HG03175 (cell line): ENCODE measurements at regions not wholly inside any gene's neighbourhood (a gene's known extent, or its start where the extent isn't known, plus 50 kb on each side); places are given as distances from the start of the nearest gene placed in this dataset.
"Not testable (repeated sequence)": the region's sequence is repeated elsewhere in the genome, so short reads cannot be mapped to it uniquely, and the experiment has no call there.

ENCODE experiments used
- ATAC-seq: cut with Tn5 transposase; IDR thresholded peaks from one replicate; pipeline ENCODE4 v1.9.1; 2021; ENCODE audit warnings: mild to moderate bottlenecking, moderate library complexity; ENCODE audit not compliant: unreplicated experiment

GRCh38 chr14:29982171-29982570 is 54.5 kb upstream of the PRKD1 start:
- ATAC-seq: no peak

GRCh38 chr14:29982993-29983392 is 55.3 kb upstream of the PRKD1 start:
- ATAC-seq: no peak

GRCh38 chr14:29990344-29990857 is 62.8 kb upstream of the PRKD1 start:
- ATAC-seq: not testable (repeated sequence)

GRCh38 chr14:29990993-29991392 is 63.3 kb upstream of the PRKD1 start:
- ATAC-seq: no peak

- no peak for ATAC-seq
These were observed 65.5 kb upstream of the PRKD1 start for GRCh38 chr14:29993143-29993542.

GRCh38 chr14:29999013-29999539 is 71.4 kb upstream of the PRKD1 start:
- no peak for ATAC-seq

- no peak for ATAC-seq
These were observed 75.2 kb upstream of the PRKD1 start for GRCh38 chr14:30002859-30003258.

- peak; percentile 78 for ATAC-seq
These were observed 77.6 kb upstream of the PRKD1 start for GRCh38 chr14:30005114-30005808.

GRCh38 chr14:30006695-30007094 is 79.0 kb upstream of the PRKD1 start:
- no peak for ATAC-seq

GRCh38 chr14:30015489-30015888 is 87.8 kb upstream of the PRKD1 start:
- no peak for ATAC-seq

- ATAC-seq: no peak
These were observed 88.4 kb upstream of the PRKD1 start for GRCh38 chr14:30016002-30016401.

- ATAC-seq: no peak
These were observed 89.8 kb upstream of the PRKD1 start for GRCh38 chr14:30017370-30017993.

- ATAC-seq: no peak
These were observed 92.6 kb upstream of the PRKD1 start for GRCh38 chr14:30020271-30020670.

GRCh38 chr14:30020687-30021086 is 93.0 kb upstream of the PRKD1 start:
- ATAC-seq: no peak

- not testable (repeated sequence) for ATAC-seq
These were observed 95.7 kb upstream of the PRKD1 start for GRCh38 chr14:30023350-30023749.

- ATAC-seq: no peak
These were observed 106.5 kb upstream of the PRKD1 start for GRCh38 chr14:30034152-30034551.

- no peak for ATAC-seq
These were observed 107.7 kb upstream of the PRKD1 start for GRCh38 chr14:30035361-30035760.

- no peak for ATAC-seq
These were observed 118.1 kb upstream of the PRKD1 start for GRCh38 chr14:30045720-30046119.

GRCh38 chr14:30053103-30053502 is 125.5 kb upstream of the PRKD1 start:
- no peak for ATAC-seq

- ATAC-seq: no peak
These were observed 126.6 kb upstream of the PRKD1 start for GRCh38 chr14:30054201-30054600.

- ATAC-seq: no peak
These were observed 130.8 kb upstream of the PRKD1 start for GRCh38 chr14:30058401-30058800.

GRCh38 chr14:30063746-30064145 is 136.1 kb upstream of the PRKD1 start:
- no peak for ATAC-seq
